Upper lobe of right lung (tissue), 1 donor: ENCODE measurements at regions not wholly inside any gene's neighbourhood (a gene's known extent, or its start where the extent isn't known, plus 50 kb on each side); places are given as distances from the start of the nearest gene placed in this dataset.
"Not testable (repeated sequence)": the region's sequence is repeated elsewhere in the genome, so short reads cannot be mapped to it uniquely, and the experiment has no call there.

Source experiments
- ATAC-seq: fragments of 200-7000 bp; cut with Tn5 transposase; one replicate; pipeline ENCODE4 v1.9.1; 2020; ENCODE audit warnings: mild to moderate bottlenecking, moderate library complexity
- DNase-seq: peaks from one replicate; pipeline ENCODE4 v3.0.0-alpha.2; 2020
- H3K27ac ChIP-seq: fragments of 200-600 bp; one replicate; pipeline ENCODE4 v1.8.0; 2022
- H3K27me3 ChIP-seq: fragments of 200-600 bp; one replicate; pipeline ENCODE4 v1.8.0; 2022; ENCODE audit warnings: mild to moderate bottlenecking
- H3K36me3 ChIP-seq: fragments of 200-600 bp; one replicate; pipeline ENCODE4 v1.8.0; 2022
- H3K4me1 ChIP-seq: fragments of 200-600 bp; one replicate; pipeline ENCODE4 v1.8.0; 2022
- H3K4me3 ChIP-seq: fragments of 200-600 bp; one replicate; pipeline ENCODE4 v1.8.0; 2022; ENCODE audit warnings: mild to moderate bottlenecking
- H3K9me3 ChIP-seq: fragments of 200-600 bp; one replicate; pipeline ENCODE4 v1.8.0; 2022
- intact Hi-C: fragments of 100-400 bp; cut with DNase I; formaldehyde crosslinking; loops from one replicate; pipeline ENCODE4 v1.11.0; 2022
- TF ChIP-seq, protein P1 (sequence below): fragments of 200-600 bp; IDR thresholded peaks from one replicate; pipeline ENCODE4 v1.8.0; 2022; ENCODE audit warnings: antibody characterized with exemption
- donor health status: DM: no; HTN: yes; CAD: no; lungs with severe emphysema.

GRCh38 chr11:37841016-37841415 is 1243.0 kb upstream of the RAG2 start:
- H3K36me3 ChIP-seq, result no peaks in the 10 kb centered on the region
- intact Hi-C loops, result no loop called here
- H3K4me1 ChIP-seq, result no peaks in the 10 kb centered on the region
- ATAC-seq, result no peak
- no peak for DNase-seq
- H3K27me3 ChIP-seq, result no peaks in the 10 kb centered on the region
- H3K27ac ChIP-seq, result no peak overlapping the region
- H3K4me3 ChIP-seq, result no peak overlapping the region
- TF ChIP-seq, protein P1, sequence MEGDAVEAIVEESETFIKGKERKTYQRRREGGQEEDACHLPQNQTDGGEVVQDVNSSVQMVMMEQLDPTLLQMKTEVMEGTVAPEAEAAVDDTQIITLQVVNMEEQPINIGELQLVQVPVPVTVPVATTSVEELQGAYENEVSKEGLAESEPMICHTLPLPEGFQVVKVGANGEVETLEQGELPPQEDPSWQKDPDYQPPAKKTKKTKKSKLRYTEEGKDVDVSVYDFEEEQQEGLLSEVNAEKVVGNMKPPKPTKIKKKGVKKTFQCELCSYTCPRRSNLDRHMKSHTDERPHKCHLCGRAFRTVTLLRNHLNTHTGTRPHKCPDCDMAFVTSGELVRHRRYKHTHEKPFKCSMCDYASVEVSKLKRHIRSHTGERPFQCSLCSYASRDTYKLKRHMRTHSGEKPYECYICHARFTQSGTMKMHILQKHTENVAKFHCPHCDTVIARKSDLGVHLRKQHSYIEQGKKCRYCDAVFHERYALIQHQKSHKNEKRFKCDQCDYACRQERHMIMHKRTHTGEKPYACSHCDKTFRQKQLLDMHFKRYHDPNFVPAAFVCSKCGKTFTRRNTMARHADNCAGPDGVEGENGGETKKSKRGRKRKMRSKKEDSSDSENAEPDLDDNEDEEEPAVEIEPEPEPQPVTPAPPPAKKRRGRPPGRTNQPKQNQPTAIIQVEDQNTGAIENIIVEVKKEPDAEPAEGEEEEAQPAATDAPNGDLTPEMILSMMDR, result no peak
- H3K9me3 ChIP-seq, result no peaks in the 10 kb centered on the region

DNA sequence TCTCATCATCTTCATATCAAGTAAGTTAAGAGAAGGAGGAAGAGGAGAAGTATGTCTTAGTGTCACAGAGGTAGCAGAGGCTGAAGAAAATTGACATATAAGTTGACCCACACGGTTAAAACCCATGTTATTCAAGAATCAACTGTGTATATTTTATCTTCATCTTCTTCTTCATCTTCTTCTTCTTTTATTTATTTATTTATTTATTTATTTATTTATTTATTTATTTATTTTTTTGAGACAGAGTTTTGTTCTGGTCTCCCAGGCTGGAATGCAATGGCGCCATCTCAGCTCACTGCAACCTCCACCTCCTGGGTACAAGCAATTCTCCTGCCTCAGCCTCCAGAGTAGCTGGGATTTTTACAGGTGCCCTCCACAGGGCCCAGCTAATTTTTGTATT is 1242.3 kb upstream of the RAG2 start:
- H3K36me3 ChIP-seq, ATAC-seq, H3K4me3 ChIP-seq, H3K9me3 ChIP-seq, H3K4me1 ChIP-seq, DNase-seq, H3K27ac ChIP-seq, intact Hi-C loops, H3K27me3 ChIP-seq: not testable (repeated sequence)

- Histone ChIP-seq H3K36me3 (no peaks in the 10 kb centered on the region), H3K9me3 (no peaks in the 10 kb centered on the region)
Observed at GRCh38 chr11:37830529-37830928, 1232.5 kb upstream of the RAG2 start.

DNA sequence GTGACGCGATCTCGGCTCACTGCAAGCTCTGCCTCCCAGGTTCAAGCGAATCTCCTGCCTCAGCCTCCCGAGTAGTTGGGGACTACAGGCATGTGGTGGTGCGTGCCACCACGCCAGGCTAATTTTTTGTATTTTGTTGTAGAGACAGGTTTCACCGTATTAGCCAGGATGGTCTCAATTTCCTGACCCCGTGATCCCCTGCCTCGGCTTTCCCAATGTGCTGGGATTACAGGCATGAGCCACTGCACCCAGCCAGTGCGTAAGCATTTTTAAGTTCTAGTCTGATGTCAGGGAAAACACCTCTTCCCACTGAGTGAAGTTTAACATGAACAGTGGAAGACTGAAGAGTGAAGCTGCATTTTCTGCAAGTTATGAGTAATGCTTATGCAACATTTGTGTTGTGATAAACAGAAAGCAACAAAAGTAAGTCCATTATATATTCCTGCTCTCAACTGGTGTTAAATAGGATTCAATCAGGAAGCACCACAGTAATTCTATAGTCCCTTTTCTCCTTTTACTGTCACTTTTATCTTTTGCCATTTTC is 1219.8 kb upstream of the RAG2 start:
- no peaks in the 10 kb centered on the region for H3K27me3 ChIP-seq
- intact Hi-C loops, result no loop called here
- H3K4me3 ChIP-seq, result no peak overlapping the region
- no peaks in the 10 kb centered on the region for H3K4me1 ChIP-seq
- no peak overlapping the region for H3K27ac ChIP-seq
- TF ChIP-seq, protein P1, result no peak
- ATAC-seq (no peak), DNase-seq (no peak)
- no peaks in the 10 kb centered on the region for H3K9me3 ChIP-seq
- no peaks in the 10 kb centered on the region for H3K36me3 ChIP-seq

More at GRCh38 chr11:37830529-37830928, 1232.5 kb upstream of the RAG2 start:
- no peaks in the 10 kb centered on the region for H3K4me1 ChIP-seq
- H3K27me3 ChIP-seq, result no peaks in the 10 kb centered on the region
- H3K4me3 ChIP-seq, result no peak overlapping the region
- DNase-seq (no peak), ATAC-seq (no peak)
- no peak overlapping the region for H3K27ac ChIP-seq
- TF ChIP-seq, protein P1, result no peak
- intact Hi-C loops, result no loop called here

GRCh38 chr11:37812281-37812880 is 1214.3 kb upstream of the RAG2 start:
- Histone ChIP-seq H3K4me3 (no peak overlapping the region), H3K9me3 (no peaks in the 10 kb centered on the region), H3K36me3 (no peaks in the 10 kb centered on the region), H3K27ac (no peak overlapping the region), H3K4me1 (no peaks in the 10 kb centered on the region), H3K27me3 (no peaks in the 10 kb centered on the region)
- ATAC-seq (peak; percentile 33), DNase-seq (peak; percentile 56)
- intact Hi-C loops, result no loop called here
- TF ChIP-seq, protein P1, result no peak

GRCh38 chr11:37811349-37811748 is 1213.3 kb upstream of the RAG2 start:
- intact Hi-C loops, result no loop called here
- DNase-seq, result peak; percentile 42

More at GRCh38 chr11:37811349-37811748, 1213.3 kb upstream of the RAG2 start:
- Histone ChIP-seq H3K27ac (no peak overlapping the region), H3K27me3 (no peaks in the 10 kb centered on the region), H3K36me3 (no peaks in the 10 kb centered on the region), H3K4me1 (no peaks in the 10 kb centered on the region), H3K4me3 (no peak overlapping the region), H3K9me3 (no peaks in the 10 kb centered on the region)
- TF ChIP-seq, protein P1, result no peak
- ATAC-seq, result peak; percentile 23
